NCI-H1092 treated with DMSO at 0.1 percent for 48 hours (cell line): ENCODE measurements at regions not wholly inside any gene's neighbourhood (a gene's known extent, or its start where the extent isn't known, plus 50 kb on each side); places are given as distances from the start of the nearest gene placed in this dataset.
"Not testable (repeated sequence)": the region's sequence is repeated elsewhere in the genome, so short reads cannot be mapped to it uniquely, and the experiment has no call there.

Experiments
- DNase-seq: peaks from one replicate; lab custom pipeline; 2025; lab: John Stamatoyannopoulos, UW

DNA sequence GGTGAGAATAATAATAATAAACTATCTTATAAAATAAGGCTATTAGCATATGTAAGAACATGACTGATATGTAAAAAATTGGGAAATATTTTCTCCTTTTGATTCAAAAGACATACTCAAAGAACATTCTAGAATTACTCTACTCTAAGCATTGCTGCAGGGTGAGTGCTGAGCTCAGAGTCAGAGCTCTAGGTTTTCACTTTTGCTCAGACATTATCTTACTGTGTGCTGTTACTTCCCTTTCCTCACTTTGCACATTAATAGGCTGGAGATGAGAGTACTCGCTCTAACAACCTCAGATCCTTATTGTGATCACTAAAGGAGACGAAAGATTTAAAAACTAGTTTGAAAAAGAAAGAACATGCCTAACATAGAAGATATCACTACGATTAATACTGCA, 99.4 kb upstream of the C9orf72 start:
- no peak for DNase-seq

DNA sequence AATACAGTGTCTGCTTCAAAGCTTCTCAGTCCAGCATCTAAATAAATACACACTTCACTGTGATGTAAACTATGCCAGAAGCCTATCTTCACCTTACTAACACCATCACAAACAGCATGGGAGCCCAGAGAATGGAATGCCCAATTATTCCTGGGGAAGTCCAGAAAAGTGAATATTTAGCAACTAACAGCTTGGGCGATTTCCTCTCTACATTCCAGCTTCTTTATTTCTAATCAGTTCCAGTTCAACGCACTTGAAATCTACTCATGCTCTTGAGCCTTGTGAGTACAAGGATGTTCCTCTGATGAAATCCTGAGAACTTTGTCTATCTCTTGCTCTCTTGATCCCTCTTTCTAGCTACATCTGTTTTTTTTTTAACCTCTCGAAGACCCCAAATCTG, 100.4 kb upstream of the C9orf72 start:
- no peak for DNase-seq

DNA sequence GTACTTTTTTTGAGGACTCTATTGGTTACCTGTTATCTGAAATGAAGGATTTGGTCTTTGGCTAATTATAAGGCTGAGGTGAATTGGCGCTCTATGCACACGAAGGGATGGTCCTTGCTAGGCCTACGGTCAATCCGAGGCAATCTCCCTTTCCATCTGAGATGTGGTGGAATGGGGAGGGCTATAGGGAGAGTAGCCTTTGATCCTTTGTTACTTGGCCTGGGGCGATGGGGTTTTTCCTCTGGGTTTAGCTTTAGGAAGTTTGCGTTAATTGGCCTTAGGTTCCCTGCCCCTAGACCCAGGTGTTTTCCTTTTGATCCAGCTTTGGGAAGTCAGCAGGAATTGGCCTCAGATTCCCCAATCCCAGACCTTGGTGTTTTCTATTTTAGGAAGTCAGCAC, 102.1 kb upstream of the C9orf72 start:
- no peak for DNase-seq

DNA sequence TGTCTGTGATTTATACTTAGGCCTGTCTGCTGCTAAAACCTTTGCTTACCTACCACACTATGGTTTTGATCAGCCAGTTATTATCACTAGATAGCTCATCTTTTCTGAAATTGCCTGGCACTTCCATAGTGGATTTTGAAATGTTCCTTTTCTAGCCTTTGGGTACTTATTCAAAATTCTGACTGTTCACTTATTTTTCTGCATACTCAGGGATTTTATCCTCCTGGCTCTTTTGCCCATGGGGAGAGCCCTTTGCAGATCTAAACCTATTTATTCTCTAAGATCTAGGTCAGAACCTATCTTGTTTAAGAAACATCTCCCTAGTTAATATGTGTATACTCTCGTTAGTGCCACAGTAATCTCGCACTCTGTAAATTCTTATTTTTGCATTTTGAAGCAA, 103.5 kb upstream of the C9orf72 start:
- DNase-seq = no peak

DNA sequence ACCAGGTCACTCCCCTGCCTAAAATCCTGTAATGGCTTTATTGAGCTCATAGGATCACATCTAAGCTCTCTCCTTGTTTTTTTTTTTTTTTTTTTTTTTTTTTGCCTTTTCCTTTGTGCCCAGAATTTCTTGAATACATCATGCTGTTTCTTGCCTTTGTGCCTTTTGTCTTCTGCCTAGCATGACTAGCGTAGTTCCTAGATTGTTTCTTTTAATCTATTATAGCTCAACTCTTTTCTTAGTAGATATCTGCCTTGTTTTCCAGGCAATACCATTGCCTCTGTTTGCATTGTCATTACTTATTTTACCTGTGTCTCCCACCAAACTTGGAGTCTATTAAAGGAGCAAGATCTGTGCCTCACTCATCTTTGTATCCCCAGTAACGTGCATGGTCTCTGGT, 106.1 kb upstream of the C9orf72 start:
- no peak for DNase-seq

DNA sequence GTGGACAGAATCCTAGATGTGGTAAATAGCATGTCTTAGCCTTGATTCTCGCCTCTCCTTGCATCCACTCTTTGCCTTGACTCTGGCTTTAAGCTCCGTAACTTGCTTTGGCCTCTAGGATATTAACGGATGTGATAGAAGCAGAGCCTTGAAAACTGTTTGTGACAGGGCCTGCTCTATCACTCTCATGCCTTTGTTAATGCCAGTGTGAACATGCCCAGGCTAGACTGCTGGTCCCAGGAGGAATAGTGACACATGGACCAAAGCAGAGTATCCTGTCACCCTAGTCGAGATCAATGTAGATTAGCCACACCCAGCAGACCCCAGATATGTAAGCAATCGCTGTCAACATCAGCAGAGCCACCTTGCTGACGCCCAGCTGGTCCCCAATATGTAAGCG, 109.9 kb upstream of the C9orf72 start:
- no peak for DNase-seq

DNA sequence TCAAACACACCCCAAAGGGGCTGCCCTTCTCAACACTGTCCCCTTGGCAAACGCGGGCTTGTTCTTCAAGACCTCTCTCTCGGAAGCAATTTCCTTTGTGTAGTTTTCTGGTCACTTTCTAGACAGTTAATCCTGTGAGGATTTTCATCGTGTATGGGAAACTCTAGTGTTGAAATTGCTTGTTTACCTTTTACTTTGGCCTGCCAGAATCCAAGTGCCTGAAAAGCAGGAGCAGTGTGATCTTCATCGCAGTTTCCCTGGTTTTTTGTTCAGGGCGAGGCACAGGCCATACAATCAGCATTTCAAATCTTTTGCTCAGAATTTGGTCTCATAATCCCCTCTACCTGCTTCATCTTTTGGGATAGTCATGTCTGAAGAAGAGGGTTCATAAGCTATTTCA, 115.7 kb upstream of the C9orf72 start:
- DNase-seq = peak; percentile 41

DNA sequence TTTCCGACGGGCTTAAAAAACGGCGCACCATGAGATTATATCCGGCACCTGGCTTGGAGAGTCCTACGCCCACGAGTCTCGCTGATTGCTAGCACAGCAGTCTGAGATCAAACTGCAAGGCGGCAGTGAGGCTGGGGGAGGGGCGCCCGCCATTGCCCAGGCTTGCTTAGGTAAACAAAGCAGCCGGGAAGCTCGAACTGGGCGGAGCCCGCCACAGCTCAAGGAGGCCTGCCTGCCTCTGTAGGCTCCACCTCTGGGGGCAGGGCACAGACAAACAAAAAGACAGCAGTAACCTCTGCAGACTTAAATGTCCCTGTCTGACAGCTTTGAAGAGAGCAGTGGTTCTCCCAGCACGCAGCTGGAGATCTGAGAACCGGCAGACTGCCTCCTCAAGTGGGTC, 117.5 kb upstream of the C9orf72 start:
- DNase-seq = not testable (repeated sequence)

DNA sequence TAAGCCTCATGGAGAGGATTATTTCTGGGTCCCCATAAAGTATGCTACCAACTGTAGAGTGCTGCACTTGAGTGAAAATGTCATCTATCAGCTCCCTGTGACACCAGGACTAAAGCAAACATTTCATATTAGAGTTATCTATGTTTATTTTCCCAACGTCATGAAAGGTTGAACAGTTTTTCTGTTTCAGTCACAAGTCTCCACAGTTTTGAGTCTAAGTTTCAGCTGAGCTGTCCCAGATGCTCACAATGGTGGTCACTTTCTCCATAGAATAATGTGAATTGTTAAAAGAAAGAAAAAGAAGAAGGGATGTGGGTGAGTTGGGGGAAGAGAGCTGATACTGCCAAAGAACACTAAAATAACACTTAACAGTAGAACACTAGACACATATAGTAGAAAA, 126.3 kb upstream of the C9orf72 start:
- no peak for DNase-seq

DNA sequence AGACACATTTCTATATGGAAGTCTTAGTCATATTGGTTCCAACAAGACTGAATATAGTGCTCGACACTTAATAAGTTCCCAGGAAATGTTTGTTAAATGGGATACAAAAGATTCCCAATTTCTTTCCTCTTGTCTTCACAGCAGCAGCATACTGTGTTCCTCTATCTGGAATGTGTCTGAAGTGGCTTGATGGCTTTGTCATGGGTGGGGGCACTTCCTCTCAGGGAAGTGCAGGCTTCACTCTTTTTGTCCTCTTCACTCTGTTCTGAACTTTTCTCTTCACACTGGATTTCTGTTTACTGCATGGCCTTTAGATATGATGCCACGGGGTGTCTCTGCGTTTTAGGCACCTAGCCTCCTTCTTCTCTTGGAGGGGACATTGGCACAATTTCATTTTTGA, 127.7 kb upstream of the C9orf72 start:
- no peak for DNase-seq

DNA sequence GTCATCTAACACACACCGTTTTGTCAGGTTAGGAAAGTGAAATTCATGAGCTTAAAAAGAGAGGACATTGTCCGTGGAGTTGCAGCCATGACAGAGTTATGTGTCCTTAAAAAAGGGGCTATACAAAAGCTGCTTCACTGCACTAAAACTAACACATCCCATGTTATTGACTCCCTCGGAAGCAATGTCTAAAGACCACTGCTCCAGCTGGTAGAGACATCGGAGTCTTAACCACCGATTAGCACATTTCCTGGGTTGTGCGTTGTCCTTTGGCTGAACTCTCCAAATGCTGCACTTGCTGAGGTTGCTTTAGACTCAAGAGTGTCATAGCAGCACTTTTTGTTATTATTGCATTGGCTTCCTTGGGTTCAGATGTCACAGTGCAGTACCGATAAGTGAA, 128.3 kb upstream of the C9orf72 start:
- peak; percentile 83 for DNase-seq

DNA sequence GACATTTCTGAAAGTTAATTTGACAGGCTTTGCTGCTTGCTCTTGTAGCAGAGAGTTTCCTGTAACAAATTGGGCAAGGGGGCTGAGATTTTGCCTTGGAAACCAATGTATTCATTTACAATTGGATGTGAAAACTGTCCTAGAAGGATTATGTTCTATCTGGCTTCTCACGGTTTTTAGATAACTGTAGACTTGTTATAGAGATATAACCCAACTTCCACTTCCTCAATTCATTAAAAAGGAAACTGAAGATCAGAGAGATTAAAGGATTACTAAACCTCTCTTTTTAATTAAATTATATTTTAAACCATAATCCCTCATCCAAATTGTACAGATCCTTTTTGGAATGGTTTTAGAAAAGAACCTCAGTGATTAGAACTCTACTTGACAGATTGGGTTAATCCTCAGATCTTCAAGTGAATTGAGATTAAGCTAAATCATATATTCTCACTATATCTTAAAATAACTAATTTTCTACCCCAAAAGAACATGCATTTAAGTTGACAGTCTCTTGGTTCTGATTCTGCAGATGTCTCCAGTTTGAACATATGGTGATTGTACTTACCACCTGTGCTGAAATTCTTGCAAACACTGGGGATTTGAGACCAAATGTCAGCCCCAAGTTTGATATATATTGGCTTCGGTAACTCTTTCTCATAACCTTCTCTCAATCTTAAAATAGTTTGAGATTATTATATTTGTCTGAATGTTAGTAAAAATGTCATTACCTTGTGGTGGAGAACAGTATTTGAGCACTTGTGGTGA, 130.1 kb upstream of the C9orf72 start:
- DNase-seq = no peak

DNA sequence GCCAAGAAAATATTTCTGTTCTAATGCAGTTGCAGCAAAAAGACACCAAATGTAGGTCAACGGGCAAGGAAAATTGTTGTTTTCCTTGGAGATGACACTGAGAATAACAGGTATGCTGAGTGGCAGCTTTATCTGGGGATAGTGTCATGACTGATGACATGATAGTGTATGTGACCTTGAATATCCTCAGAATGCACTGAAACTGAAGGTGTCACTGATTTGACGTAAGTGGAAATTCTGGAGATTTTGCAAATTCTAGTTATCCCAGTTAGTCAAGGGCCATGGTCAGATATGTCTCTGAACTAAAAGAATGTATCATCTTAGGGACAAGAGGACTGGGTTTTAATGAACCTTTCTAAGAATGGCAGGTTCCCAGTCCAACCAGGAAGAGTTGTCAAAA, 138.0 kb upstream of the C9orf72 start:
- DNase-seq = no peak

DNA sequence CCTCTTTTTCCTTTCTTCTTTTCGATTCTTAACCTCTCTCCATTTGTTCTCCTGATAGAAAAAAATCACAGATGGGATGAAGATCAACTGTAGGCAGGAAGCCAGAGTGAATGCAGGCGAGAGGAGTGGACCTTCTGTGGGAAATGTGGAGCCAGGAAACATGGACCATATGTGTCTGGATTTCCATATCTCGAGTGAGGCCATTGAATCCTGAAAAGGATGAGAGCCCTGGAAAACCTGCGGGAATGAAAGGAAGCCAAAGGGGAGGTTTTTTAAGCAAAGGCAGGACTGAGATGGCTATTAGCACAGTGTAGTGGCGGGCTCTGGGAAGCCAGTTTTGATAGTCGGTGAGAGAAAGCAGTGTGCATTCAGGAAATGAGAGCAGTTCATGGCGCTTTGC, 139.5 kb upstream of the C9orf72 start:
- no peak for DNase-seq

DNA sequence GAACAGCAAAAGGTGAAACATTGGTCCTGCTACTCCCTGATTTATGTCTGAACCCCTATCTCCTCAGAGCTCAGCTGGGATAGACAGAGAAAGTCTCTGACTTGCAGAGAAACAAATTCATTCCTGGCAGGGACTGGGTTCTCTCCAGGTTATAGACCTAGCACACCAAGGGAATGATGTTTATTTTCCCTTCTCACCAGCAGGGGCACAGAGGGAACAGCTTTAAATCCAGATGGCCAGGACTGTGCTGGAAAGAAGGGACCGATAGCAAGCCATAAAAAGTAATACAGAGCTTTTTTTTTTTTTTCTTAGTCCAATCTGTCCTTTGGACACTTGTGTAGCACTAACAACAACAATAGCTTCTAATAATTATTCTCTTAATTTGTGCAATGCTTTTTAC, 141.1 kb upstream of the C9orf72 start:
- no peak for DNase-seq

DNA sequence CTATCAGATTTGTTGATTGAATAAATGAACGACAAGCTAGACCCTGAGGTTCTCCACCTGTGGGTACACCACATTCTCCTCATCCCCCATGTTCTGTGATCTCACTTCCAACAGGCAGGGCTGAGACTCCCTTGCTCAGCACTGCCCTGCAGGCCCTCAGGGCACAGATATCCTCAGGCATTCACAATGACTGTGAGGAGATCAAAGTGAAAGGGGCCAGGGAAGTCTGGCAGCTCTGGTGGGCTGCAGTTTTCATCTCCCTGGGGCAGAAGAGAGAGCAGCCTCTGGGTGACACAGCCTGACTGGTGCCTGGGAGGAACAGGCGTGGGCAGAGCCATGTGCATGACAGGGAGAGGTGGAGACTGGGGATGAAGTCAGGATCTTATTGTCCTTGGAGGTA, 142.4 kb upstream of the C9orf72 start:
- DNase-seq = no peak

DNA sequence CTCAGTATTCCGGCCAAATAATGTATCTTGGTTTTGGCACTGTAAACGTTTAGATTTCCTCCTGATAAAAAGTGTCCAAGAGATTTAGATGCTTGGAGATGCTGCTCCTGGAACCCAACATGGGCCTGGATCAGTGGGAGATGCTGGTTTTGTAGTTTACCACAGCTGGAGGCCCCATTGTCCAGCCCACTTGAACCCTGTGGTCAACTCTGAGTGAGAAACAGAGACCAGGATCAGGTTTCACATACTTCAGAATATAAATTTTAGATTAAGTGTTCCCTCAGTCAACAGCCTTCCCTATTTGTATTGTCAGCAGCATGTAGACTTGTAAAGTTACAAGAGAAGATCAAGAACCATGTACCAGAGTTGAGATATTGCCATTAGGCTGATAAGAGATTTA, 144.7 kb upstream of the C9orf72 start:
- no peak for DNase-seq

DNA sequence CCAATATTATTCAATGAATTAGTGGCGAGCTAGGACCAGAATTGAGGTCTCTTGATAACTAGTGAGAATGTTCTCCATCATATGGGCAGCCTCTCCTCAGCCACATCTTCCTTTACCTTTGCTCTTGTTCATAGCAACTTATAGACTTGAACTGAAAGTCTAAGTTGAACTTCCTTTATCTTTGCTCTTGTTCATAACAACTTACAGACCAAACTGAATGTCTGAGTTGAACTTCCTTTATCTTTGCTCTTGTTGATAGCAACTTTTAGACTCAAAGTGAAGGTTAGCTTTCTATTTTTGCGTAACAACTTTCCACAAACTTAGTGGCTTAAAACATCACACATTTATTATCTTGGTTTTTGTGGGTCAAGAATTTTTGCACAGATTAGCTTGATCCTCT, 146.4 kb upstream of the C9orf72 start:
- no peak for DNase-seq

DNA sequence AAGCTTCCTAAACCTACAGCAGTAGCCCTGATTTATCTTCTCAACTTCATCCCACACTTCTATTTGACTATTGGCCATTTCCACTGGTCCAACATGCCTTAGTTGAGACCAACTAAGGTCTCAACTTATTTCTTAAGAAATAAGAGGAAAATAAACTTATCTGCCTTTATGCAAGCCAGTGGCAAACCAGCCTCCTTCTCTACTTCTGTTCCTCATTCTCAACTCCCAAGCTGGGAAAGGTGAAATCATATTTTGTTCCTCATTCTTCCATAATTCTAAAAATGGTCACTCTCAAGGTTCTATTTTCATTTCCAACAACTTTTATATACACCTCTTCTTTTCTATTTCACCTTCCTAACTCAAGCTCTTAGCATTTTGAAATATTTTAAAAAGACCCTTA, 149.6 kb upstream of the C9orf72 start:
- DNase-seq = no peak

DNA sequence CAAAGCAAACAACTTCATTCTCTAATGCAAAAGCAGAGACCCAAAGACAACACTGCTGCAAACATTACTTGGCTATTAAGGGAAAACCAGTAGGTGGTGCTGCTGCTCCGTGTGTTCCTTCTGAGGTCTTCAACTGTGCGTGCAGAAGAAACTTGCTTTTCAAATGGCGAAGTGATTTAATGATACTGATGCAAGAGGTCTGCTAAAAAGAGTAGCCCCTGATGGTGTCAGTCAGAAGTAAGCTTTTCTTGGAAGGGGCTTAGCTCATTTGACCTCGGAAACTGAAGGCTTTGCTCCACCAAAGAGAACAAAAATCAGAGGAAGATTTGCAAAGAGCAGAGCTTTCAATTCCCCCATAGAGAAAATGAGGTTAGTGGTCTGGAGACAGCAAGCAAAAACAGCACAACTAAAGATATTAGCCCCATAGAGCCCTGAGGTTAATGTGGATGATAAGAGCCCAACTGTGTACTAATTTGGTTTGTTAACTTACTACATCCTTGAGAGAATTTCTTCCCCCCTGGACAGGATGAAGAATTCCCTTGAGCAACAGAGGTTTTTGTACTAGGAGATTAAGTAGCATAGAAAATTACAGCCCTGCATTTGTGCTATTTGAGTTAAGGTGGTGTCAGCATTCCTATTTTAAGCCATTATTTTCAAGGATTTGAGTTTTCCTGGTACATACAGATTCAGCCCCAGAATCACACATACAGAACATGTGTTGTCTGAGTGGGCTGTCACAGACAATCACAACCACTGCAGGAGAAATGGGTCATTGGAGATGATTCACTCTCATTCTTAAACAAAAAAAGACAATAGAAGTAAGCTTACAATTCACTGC, 153.2 kb upstream of the C9orf72 start:
- DNase-seq = peak; percentile 88

DNA sequence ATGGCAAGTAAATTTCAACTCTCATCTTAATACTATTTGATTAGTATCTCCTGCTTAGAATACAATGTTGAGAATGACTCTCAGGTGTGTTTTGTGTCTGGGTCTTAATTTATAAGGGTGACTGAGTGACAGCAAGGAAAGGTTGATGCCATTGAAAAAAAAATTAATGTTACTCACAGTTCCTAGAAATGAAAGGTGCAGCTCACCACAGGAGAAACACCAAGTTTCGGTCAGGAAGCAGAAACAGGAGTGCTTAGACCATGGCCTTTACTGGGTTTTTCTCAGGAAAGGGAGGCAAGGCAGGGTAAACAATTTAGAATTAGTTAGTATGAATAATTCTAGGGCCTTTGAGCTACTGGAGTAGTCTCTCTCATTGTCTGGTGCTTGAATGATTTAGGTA, 159.2 kb upstream of the C9orf72 start:
- DNase-seq = no peak

DNA sequence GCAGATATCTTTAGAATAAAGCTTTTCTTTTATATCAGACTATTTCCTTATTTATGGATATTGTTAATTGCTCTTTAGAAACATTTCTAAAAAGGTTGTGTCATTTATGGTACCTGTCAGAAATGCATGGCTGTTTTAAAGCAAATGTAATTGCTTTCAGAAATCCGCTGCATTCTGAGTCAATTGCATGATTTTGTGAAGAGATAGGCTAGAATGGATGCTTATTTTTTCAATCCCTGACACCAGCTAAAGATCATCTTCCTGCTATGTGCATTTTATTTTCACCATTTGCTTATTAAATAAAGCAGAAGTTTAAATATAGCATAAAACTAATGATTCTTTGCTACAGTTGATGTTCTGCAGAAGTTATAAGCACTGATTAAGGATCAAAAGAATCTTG, 170.2 kb upstream of the C9orf72 start:
- DNase-seq = no peak

DNA sequence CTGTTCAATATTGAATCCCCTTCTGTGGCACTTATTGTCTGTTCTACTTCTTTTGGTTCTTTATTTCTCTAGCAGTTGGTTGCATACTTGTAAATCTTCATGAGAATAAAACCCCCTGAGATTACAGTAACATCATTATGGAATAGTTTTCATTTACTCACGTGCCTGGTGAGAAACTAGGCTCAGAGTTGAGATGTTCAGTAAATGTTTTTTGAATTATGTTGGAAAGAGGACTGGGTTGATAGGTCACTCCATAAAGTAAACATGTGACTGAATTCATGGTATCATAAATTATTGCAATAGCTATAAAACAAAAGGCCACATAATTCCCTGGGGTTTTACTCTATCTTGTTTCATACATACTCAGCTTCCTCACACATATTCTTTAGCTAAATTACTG, 174.2 kb upstream of the C9orf72 start:
- no peak for DNase-seq

DNA sequence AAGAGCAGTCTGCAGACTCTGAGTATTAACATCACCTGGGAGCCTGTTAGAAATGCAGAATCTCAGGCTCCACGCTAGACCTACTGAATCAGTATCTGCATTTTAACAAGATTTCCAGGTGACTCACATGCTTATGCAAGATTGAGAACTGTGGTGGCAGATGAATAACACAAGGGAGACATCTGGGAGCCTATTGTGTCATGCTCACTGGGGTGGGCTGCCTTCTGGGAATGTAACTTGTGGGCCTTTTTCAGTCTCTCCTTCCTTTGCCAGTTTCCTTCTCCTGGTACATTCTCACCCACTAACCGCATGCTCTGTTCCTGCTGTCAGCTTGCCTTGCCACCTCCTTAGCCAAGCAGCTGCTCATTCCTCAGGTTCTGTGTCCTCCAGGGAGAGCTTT, 176.6 kb upstream of the C9orf72 start:
- DNase-seq = no peak
